Trophoblast cell (in vitro differentiated cells and primary cell): ENCODE measurements at regions not wholly inside any gene's neighbourhood (a gene's known extent, or its start where the extent isn't known, plus 50 kb on each side); places are given as distances from the start of the nearest gene placed in this dataset.
A peak's percentile ranks its signal among the peaks of the same experiment; 100 is the strongest.

ENCODE experiments used
- DNase-seq, 2 donors: peaks; one replicate each; pipeline ENCODE4 v3.0.0-alpha.2; 2016
- H2AFZ ChIP-seq: 2 replicates; pipeline ENCODE4 v1.6.1; 2013; ENCODE audit warnings: low read length, moderate library complexity, mild to moderate bottlenecking; ENCODE audit not compliant: insufficient read depth, poor library complexity
- H2AK5ac ChIP-seq: 2 replicates; pipeline ENCODE4 v1.6.1; 2013; ENCODE audit warnings: mild to moderate bottlenecking, low read length
- H2BK120ac ChIP-seq: 2 replicates; pipeline ENCODE4 v1.6.1; 2013; ENCODE audit warnings: low read length, mild to moderate bottlenecking, moderate library complexity; ENCODE audit not compliant: insufficient read depth, poor library complexity
- H2BK12ac ChIP-seq: 2 replicates; pipeline ENCODE4 v1.6.1; 2013; ENCODE audit warnings: mild to moderate bottlenecking, low read length, moderate library complexity
- H2BK5ac ChIP-seq: 2 replicates; pipeline ENCODE4 v1.6.1; 2013; ENCODE audit warnings: low read length, low read depth, moderate library complexity, mild to moderate bottlenecking; ENCODE audit not compliant: poor library complexity
- H3K14ac ChIP-seq: 2 replicates; pipeline ENCODE4 v1.6.1; 2013; ENCODE audit warnings: mild to moderate bottlenecking, low read length
- H3K18ac ChIP-seq: 2 replicates; pipeline ENCODE4 v1.6.1; 2013; ENCODE audit warnings: mild to moderate bottlenecking, low read length
- H3K23ac ChIP-seq: 2 replicates; pipeline ENCODE4 v1.6.1; 2013; ENCODE audit warnings: low read length
- H3K27ac ChIP-seq: 2 replicates; pipeline ENCODE4 v1.5.1; 2013; ENCODE audit warnings: low read depth, mild to moderate bottlenecking, inconsistent platforms, low read length, moderate library complexity
- H3K27me3 ChIP-seq: 2 replicates; pipeline ENCODE4 v1.6.1; 2013; ENCODE audit warnings: inconsistent platforms, mild to moderate bottlenecking, low read length, moderate library complexity; ENCODE audit not compliant: insufficient read depth
- H3K36me3 ChIP-seq, 2 experiments: 1 replicate in 1 of 2; 2 replicates in 1 of 2; pipeline ENCODE4 v1.6.1; 2013; ENCODE audit warnings: low read length in 2 of 2, mild to moderate bottlenecking in 2 of 2, moderate library complexity in 1 of 2; ENCODE audit not compliant: insufficient read depth in 2 of 2, control insufficient read depth in 1 of 2
- H3K4ac ChIP-seq: 2 replicates; pipeline ENCODE4 v1.6.1; 2013; ENCODE audit warnings: low read depth, mild to moderate bottlenecking, low read length, moderate library complexity
- H3K4me1 ChIP-seq, 2 experiments: 1 replicate in 1 of 2; 2 replicates in 1 of 2; pipeline ENCODE4 v1.6.1; 2013; ENCODE audit warnings: low read length in 2 of 2, mild to moderate bottlenecking in 2 of 2, moderate library complexity in 1 of 2; ENCODE audit not compliant: insufficient read depth in 2 of 2, control insufficient read depth in 1 of 2
- H3K4me2 ChIP-seq: 2 replicates; pipeline ENCODE4 v1.6.1; 2013; ENCODE audit warnings: inconsistent platforms, mild to moderate bottlenecking, low read length, moderate library complexity
- H3K4me3 ChIP-seq: 2 replicates; pipeline ENCODE4 v1.5.1; 2013; ENCODE audit warnings: mild to moderate bottlenecking, low read depth, low read length, inconsistent platforms
- H3K79me1 ChIP-seq: one replicate; pipeline ENCODE4 v1.6.1; 2013; ENCODE audit warnings: low read length
- H3K79me2 ChIP-seq: 2 replicates; pipeline ENCODE4 v1.6.1; 2013; ENCODE audit warnings: low read length, mild to moderate bottlenecking; ENCODE audit not compliant: control insufficient read depth, insufficient read depth, poor library complexity
- H3K9ac ChIP-seq: 2 replicates; pipeline ENCODE4 v1.6.1; 2013; ENCODE audit warnings: mild to moderate bottlenecking, low read length
- H3K9me3 ChIP-seq: 2 replicates; pipeline ENCODE4 v1.6.1; 2013; ENCODE audit warnings: low read depth, mild to moderate bottlenecking, control low read depth, inconsistent platforms, low read length; ENCODE audit not compliant: insufficient read depth
- H4K12ac ChIP-seq: 2 replicates; pipeline ENCODE4 v1.6.1; 2013; ENCODE audit warnings: low read depth, mild to moderate bottlenecking, low read length, moderate library complexity
- H4K8ac ChIP-seq: 2 replicates; pipeline ENCODE4 v1.6.1; 2013; ENCODE audit warnings: low read depth, mild to moderate bottlenecking, low read length, moderate library complexity
- H4K91ac ChIP-seq: one replicate; pipeline ENCODE4 v1.6.1; 2013; ENCODE audit warnings: low read depth, mild to moderate bottlenecking, low read length, moderate library complexity
- WGBS: extraction: QIAGEN DNeasy Blood & Tissue Kit; methylation state at CpG from one replicate; pipeline ENCODE4 v1.1.7; 2013; ENCODE audit warnings: missing lambda C conversion rate; ENCODE audit not compliant: insufficient read length, insufficient coverage; ENCODE audit errors: extremely low coverage; 5-methylcytosine and 5-hydroxymethylcytosine counted together

GRCh38 chr13:24093047-24093446 lies 67.5 kb upstream of the SPATA13 start:
- H3K14ac ChIP-seq: no peak overlapping the region
- no peaks in the 10 kb centered on the region for H3K9me3 ChIP-seq
- H3K79me2 ChIP-seq: no peaks in the 10 kb centered on the region
- H2BK5ac ChIP-seq: no peak overlapping the region
- no peak overlapping the region for H4K91ac ChIP-seq
- no CpG with 5 or more reads among the region's 3 CpGs for WGBS
- no peaks in the 10 kb centered on the region for H3K4me1 ChIP-seq
- no peak overlapping the region for H2BK120ac ChIP-seq
- H3K27ac ChIP-seq: no peak overlapping the region
- no peak overlapping the region for H3K4me2 ChIP-seq
- no peak overlapping the region for H3K18ac ChIP-seq
- no peak overlapping the region for H3K9ac ChIP-seq
- H2AFZ ChIP-seq: no peak overlapping the region
- no peak overlapping the region for H3K4me3 ChIP-seq
- no peak overlapping the region for H3K23ac ChIP-seq
- H3K4ac ChIP-seq: no peak overlapping the region
- H3K79me1 ChIP-seq: no peaks in the 10 kb centered on the region
- H3K27me3 ChIP-seq: no peaks in the 10 kb centered on the region
- H4K12ac ChIP-seq: no peak overlapping the region
- no peak overlapping the region for H4K8ac ChIP-seq
- H3K36me3 ChIP-seq: no peaks in the 10 kb centered on the region
- H2AK5ac ChIP-seq: no peak overlapping the region
- no peak overlapping the region for H2BK12ac ChIP-seq
- no peak for DNase-seq

DNA sequence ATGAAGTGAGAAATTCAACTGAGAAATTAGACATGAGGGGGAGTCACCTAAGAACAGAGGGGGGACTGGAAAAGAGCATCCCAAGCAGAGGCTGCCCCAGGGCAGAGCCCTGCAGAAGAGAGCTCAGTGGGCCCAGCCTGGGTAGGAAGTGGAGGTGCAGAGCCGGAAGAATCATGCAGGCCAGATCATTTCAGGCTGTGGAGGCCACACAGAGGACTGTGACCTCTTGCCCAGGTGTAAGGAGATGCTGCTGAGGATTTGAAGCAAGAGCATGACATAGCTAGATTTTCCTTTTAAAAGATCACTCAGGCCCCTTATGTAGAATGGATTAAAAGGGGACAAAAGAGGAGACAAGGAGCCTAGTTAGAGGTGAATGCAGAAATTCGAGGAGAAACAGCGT lies 63.9 kb upstream of the SPATA13 start:
- H3K4me2 ChIP-seq: no peak overlapping the region
- H3K9ac ChIP-seq: no peak overlapping the region
- no peak overlapping the region for H3K18ac ChIP-seq
- no peaks in the 10 kb centered on the region for H3K79me2 ChIP-seq
- no peak overlapping the region for H4K12ac ChIP-seq
- H3K36me3 ChIP-seq: no peaks in the 10 kb centered on the region
- H3K4me3 ChIP-seq: no peak overlapping the region
- no CpG with 5 or more reads among the region's 3 CpGs for WGBS
- H4K8ac ChIP-seq: no peak overlapping the region
- H3K4me1 ChIP-seq: no peaks in the 10 kb centered on the region
- H3K27ac ChIP-seq: no peak overlapping the region
- H2BK120ac ChIP-seq: no peak overlapping the region
- no peaks in the 10 kb centered on the region for H3K27me3 ChIP-seq
- H2BK5ac ChIP-seq: no peak overlapping the region
- H3K4ac ChIP-seq: no peak overlapping the region
- no peaks in the 10 kb centered on the region for H3K9me3 ChIP-seq
- no peak overlapping the region for H3K23ac ChIP-seq
- H2BK12ac ChIP-seq: no peak overlapping the region
- peak overlapping the region; percentile 54 for H2AFZ ChIP-seq
- no peaks in the 10 kb centered on the region for H3K79me1 ChIP-seq
- no peak overlapping the region for H2AK5ac ChIP-seq
- DNase-seq: no peak
- no peak overlapping the region for H3K14ac ChIP-seq
- no peak overlapping the region for H4K91ac ChIP-seq

- Histone ChIP-seq H3K4ac (no peak overlapping the region), H3K36me3 (no peaks in the 10 kb centered on the region), H2AK5ac (no peak overlapping the region), H3K4me3 (no peak overlapping the region), H2BK120ac (no peak overlapping the region), H3K4me2 (no peak overlapping the region), H4K91ac (no peak overlapping the region), H3K18ac (no peak overlapping the region), H4K12ac (no peak overlapping the region), H4K8ac (no peak overlapping the region), H3K9ac (no peak overlapping the region), H3K9me3 (no peaks in the 10 kb centered on the region), H3K27me3 (no peaks in the 10 kb centered on the region), H2BK5ac (no peak overlapping the region), H3K23ac (no peak overlapping the region), H3K79me1 (no peaks in the 10 kb centered on the region), H3K27ac (no peak overlapping the region), H3K4me1 (no peaks in the 10 kb centered on the region), H2AFZ (no peak overlapping the region), H3K14ac (no peak overlapping the region), H2BK12ac (no peak overlapping the region), H3K79me2 (no peaks in the 10 kb centered on the region)
- WGBS: no CpG with 5 or more reads among the region's 4 CpGs
- no peak for DNase-seq
Observed at GRCh38 chr13:24097064-24097463, 63.5 kb upstream of the SPATA13 start.

- H4K8ac ChIP-seq: no peak overlapping the region
- no peak overlapping the region for H3K27ac ChIP-seq
- no peaks in the 10 kb centered on the region for H3K36me3 ChIP-seq
- H4K91ac ChIP-seq: no peak overlapping the region
- no peak for DNase-seq
- no peaks in the 10 kb centered on the region for H3K4me1 ChIP-seq
- H3K4me2 ChIP-seq: no peak overlapping the region
- H2AK5ac ChIP-seq: no peak overlapping the region
- H3K4ac ChIP-seq: no peak overlapping the region
- H3K4me3 ChIP-seq: no peak overlapping the region
- no peak overlapping the region for H2AFZ ChIP-seq
- H3K23ac ChIP-seq: no peak overlapping the region
- no peak overlapping the region for H3K9ac ChIP-seq
- no peak overlapping the region for H3K18ac ChIP-seq
- no peaks in the 10 kb centered on the region for H3K79me1 ChIP-seq
- WGBS: no CpG with 5 or more reads among the region's 6 CpGs
- no peaks in the 10 kb centered on the region for H3K9me3 ChIP-seq
- no peak overlapping the region for H3K14ac ChIP-seq
- no peaks in the 10 kb centered on the region for H3K27me3 ChIP-seq
- H2BK120ac ChIP-seq: no peak overlapping the region
- H3K79me2 ChIP-seq: no peaks in the 10 kb centered on the region
- no peak overlapping the region for H2BK12ac ChIP-seq
- H2BK5ac ChIP-seq: no peak overlapping the region
- H4K12ac ChIP-seq: no peak overlapping the region
Observed at GRCh38 chr13:24097667-24098066, 62.9 kb upstream of the SPATA13 start.
